ENCODE measurements at regions not wholly inside any gene's neighbourhood (a gene's known extent, or its start where the extent isn't known, plus 50 kb on each side); places are given as distances from the start of the nearest gene placed in this dataset.

DNA sequence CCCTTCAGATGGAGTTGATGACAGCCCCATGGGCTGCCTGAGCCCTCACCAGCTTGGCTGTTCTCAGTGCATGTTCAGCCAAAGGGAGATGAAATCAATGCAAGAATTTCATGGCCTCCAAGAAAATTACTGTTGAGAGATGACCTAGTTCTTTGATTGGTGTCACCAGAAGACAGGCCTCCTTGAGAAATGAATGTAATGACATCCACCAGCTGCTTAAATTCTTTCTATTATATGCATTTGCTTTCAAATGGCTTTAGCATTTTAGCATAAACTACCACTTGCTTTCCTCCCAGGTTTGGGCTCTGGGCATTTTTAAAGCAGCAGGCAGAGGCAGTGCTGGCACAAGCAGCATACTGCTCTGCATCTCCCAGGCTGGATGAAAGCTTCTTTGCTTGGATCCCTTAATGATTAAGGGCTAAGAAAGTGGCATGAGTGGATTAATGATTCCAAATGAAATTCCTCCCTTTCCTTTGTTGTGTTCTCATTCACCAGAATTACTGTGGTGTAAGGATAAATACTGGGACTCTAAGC is 278.4 kb downstream of the ZNF326 start:
- TF ChIP-seq POLR2AphosphoS5 (IDR thresholded peaks at IDR 0.05): no peak
- no peak for TF ChIP-seq EP300 (IDR thresholded peaks at IDR 0.05)

Measured in gastroesophageal sphincter (tissue), 2 donors.